HepG2 (cell line): ENCODE measurements at regions not wholly inside any gene's neighbourhood (a gene's known extent, or its start where the extent isn't known, plus 50 kb on each side); places are given as distances from the start of the nearest gene placed in this dataset.

ENCODE experiments used
- ATAC-seq: fragments of 200-7000 bp; cut with Tn5 transposase; 3 replicates; pipeline ENCODE4 v1.9.1; 2020; ENCODE audit warnings: mild to moderate bottlenecking, moderate library complexity
- BruUV-seq: library from RNA; stranded (reverse); fragments of 400-500 nt; replicated peaks from 2 replicates; lab custom pipeline; 2021; lab: Mats Ljungman, UMichigan
- CTCF ChIA-PET: fragments of 300-600 bp; formaldehyde crosslinking; extraction: SDS; loops from one replicate; lab custom pipeline; 2021; ENCODE audit warnings: low total read pairs, inconsistent platforms, low intra/inter-chr PET ratio; lab: Yijun Ruan, JAX
- POLR2A ChIA-PET: fragments of 350-600 bp; sonication (Branson Sonifier 250); formaldehyde crosslinking; loops from one replicate; lab custom pipeline; 2020; ENCODE audit warnings: antibody characterized with exemption, inconsistent platforms; lab: Yijun Ruan, JAX
- DNase-seq: peaks from one replicate; pipeline ENCODE4 v3.0.0-alpha.2; 2015; ENCODE audit warnings: low spot score
- FAIRE-seq: peaks from 3 replicates; lab custom pipeline; 2011; peaks lifted over from hg19 to GRCh38; lab: Jason Lieb, UNC
- H2AFZ ChIP-seq: one replicate; pipeline ENCODE4 v1.6.1; 2011; ENCODE audit warnings: low read length, inconsistent platforms
- H3K27ac ChIP-seq: fragments of 300-600 bp; 3 replicates; pipeline ENCODE4 v1.8.0; 2011; ENCODE audit warnings: mixed run types, mild to moderate bottlenecking, mixed read lengths, low read length, inconsistent platforms; ENCODE audit not compliant: insufficient read depth; ENCODE audit errors: extremely low read length
- H3K27me3 ChIP-seq, 2 experiments: fragments of 200-600 bp in 1 of 2; 2 replicates in 1 of 2; 3 replicates in 1 of 2; pipeline versions ENCODE4 v1.6.0 to v1.8.0; 2011; ENCODE audit warnings: low read length in 2 of 2, mild to moderate bottlenecking in 2 of 2, moderate library complexity in 2 of 2, inconsistent platforms in 1 of 2; ENCODE audit not compliant: insufficient read depth in 2 of 2, control insufficient read depth in 1 of 2
- H3K36me3 ChIP-seq, 2 experiments: fragments of 200-600 bp in 1 of 2; replicated peaks in 1 of 2; 2 replicates in 1 of 2; 3 replicates in 1 of 2; pipeline versions ENCODE4 v1.5.1 to v1.8.0; 2011; ENCODE audit warnings: low read length in 2 of 2, inconsistent platforms in 1 of 2; ENCODE audit not compliant: insufficient read depth in 2 of 2, control insufficient read depth in 1 of 2
- H3K4me1 ChIP-seq: 2 replicates; pipeline ENCODE4 v1.5.1; 2012; ENCODE audit warnings: low read length, inconsistent platforms; ENCODE audit not compliant: insufficient read depth
- H3K4me2 ChIP-seq: 2 replicates; pipeline ENCODE4 v1.6.0; 2011; ENCODE audit warnings: low read depth, low read length, inconsistent platforms
- H3K4me3 ChIP-seq, 3 experiments: fragments of 200-600 bp in 1 of 3; sonication (generic), shearing (Covaris generic) in 1 of 3; replicated peaks in 1 of 3; 2 replicates each; pipeline ENCODE4 v1.5.1; 2011 to 2016; ENCODE audit warnings: low read length in 3 of 3, inconsistent platforms in 2 of 3, low read depth in 2 of 3, mild to moderate bottlenecking in 2 of 3, control low read depth in 1 of 3, mixed read lengths in 1 of 3; ENCODE audit not compliant: insufficient read depth in 1 of 3
- H3K79me2 ChIP-seq: one replicate; pipeline ENCODE4 v1.6.1; 2011; ENCODE audit warnings: low read length, inconsistent platforms; ENCODE audit not compliant: insufficient read depth
- H3K9ac ChIP-seq: 2 replicates; pipeline ENCODE4 v1.6.0; 2011; ENCODE audit warnings: mild to moderate bottlenecking, low read depth, low read length, inconsistent platforms; ENCODE audit not compliant: insufficient read depth
- H3K9me3 ChIP-seq: 2 replicates; pipeline ENCODE4 v1.5.1; 2012; ENCODE audit warnings: mild to moderate bottlenecking, low read length
- H4K20me1 ChIP-seq: 2 replicates; pipeline ENCODE4 v1.6.0; 2011; ENCODE audit warnings: inconsistent platforms, mild to moderate bottlenecking, low read length, moderate library complexity; ENCODE audit not compliant: insufficient read depth
- CREM ChIP-seq, 2 experiments: sonication (generic) in 1 of 2; formaldehyde crosslinking in 1 of 2; IDR thresholded peaks; 2 replicates each; pipeline versions ENCODE4 v1.4.0 to v1.6.1; 2016 to 2020; ENCODE audit warnings: antibody characterized with exemption in 1 of 2, mild to moderate bottlenecking in 1 of 2, missing genetic modification reagents in 1 of 2
- DMAP1 ChIP-seq: IDR thresholded peaks from 2 replicates; pipeline ENCODE4 v1.6.1; 2016
- MBNL3 ChIP-seq: fragments of 250-450 bp; sonication (Bioruptor Pico); conservative IDR thresholded peaks from 2 replicates; pipeline ENCODE4 v1.8.0; 2022; ENCODE audit warnings: mild to moderate bottlenecking, inconsistent platforms
- ONECUT2 ChIP-seq: sonication (generic); formaldehyde crosslinking; IDR thresholded peaks from 2 replicates; pipeline ENCODE4 v1.4.0; 2020; ENCODE audit warnings: missing genetic modification reagents
- RXRB ChIP-seq: IDR thresholded peaks from 2 replicates; pipeline ENCODE4 v1.6.1; 2016; ENCODE audit warnings: borderline replicate concordance, missing genetic modification reagents, missing compliant biosample characterization
- ZNF235 ChIP-seq: sonication (generic); formaldehyde crosslinking; IDR thresholded peaks from 2 replicates; pipeline ENCODE4 v1.8.1; 2023; ENCODE audit warnings: mild to moderate bottlenecking, missing genetic modification reagents, borderline replicate concordance
- ZNF558 ChIP-seq: sonication (generic); formaldehyde crosslinking; IDR thresholded peaks from 2 replicates; pipeline ENCODE4 v1.9.0; 2022; ENCODE audit warnings: mild to moderate bottlenecking, missing genetic modification reagents, borderline replicate concordance
- ZNF776 ChIP-seq: sonication (generic); formaldehyde crosslinking; IDR thresholded peaks from 2 replicates; pipeline ENCODE4 v1.4.0; 2020; ENCODE audit warnings: mild to moderate bottlenecking, missing genetic modification reagents
- WGBS: methylation state at CpG from one replicate; pipeline ENCODE4 v1.1.6; 2017; ENCODE audit warnings: low lambda C conversion rate; 5-methylcytosine and 5-hydroxymethylcytosine counted together
- in situ Hi-C: cut with HindIII; loops from 2 replicates; pipeline ENCODE4 v1.10.0; 2017; ENCODE audit warnings: low pct_unique_long_range_greater_than_20kb; ENCODE audit not compliant: extremely low pct_ligation_motif_present
- intact Hi-C: fragments of 100-400 bp; cut with micrococcal nuclease; formaldehyde crosslinking; loops from one replicate; pipeline ENCODE4 v1.10.0; 2022; ENCODE audit not compliant: unreplicated experiment
- TF ChIP-seq, protein P1 (sequence below): sonication (generic); formaldehyde crosslinking; IDR thresholded peaks from 2 replicates; pipeline ENCODE4 v1.9.0; 2021; ENCODE audit warnings: mild to moderate bottlenecking, missing genetic modification reagents
- TF ChIP-seq, protein P2 (sequence below): sonication (generic); formaldehyde crosslinking; IDR thresholded peaks from 2 replicates; pipeline ENCODE4 v1.9.0; 2022; ENCODE audit warnings: missing genetic modification reagents, mild to moderate bottlenecking, borderline replicate concordance

DNA sequence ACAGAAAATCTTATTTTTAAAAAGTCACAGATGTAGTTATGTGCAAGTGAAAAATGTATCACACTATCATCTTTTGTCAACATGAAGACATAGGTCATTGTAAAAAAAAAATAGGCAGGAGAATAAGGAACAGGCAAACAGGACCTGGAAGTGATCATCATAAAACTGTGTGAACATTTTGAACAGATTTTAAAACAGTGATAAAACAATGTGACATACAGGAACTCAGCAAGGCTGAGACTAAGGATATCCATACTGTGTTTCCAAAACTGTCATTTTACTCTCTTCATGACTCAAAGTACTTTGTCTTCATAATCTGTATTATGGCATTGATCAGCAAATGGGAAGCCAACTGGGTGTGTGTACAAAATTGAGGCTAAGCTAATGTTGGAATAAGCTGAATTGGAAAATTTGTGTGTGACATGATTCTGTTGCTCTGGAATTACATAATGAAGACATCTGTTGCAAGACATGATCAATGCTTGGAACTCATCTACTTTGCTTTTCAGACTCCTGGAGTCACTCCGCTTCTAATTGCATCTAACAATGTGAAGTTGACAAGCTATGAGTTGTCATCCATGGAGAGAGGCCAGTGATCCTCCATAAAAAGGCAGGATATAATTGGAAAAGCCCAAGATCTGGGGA, 978.7 kb upstream of the NUDT12 start:
- no peak for ATAC-seq
- H3K79me2 ChIP-seq, result no peaks in the 10 kb centered on the region
- TF ChIP-seq RXRB (CRISPR knock-in tag) (no peak), CREM (IDR thresholded peaks at IDR 0.05) (no peak), CREM (CRISPR knock-in tag; IDR thresholded peaks at IDR 0.05) (no peak), ONECUT2 (no peak), ZNF776 (CRISPR knock-in tag) (no peak), ZNF558 (CRISPR knock-in tag) (no peak), ZNF235 (CRISPR knock-in tag) (no peak)
- TF ChIP-seq, all 625 proteins: peak for 0
- no peak for FAIRE-seq
- H3K9ac ChIP-seq, result no peak overlapping the region
- no peak overlapping the region for H3K4me3 ChIP-seq
- intact Hi-C loops, result no loop called here
- in situ Hi-C loops, result no loop called here
- H2AFZ ChIP-seq, result no peak overlapping the region
- H4K20me1 ChIP-seq, result no peaks in the 10 kb centered on the region
- ChIA-PET CTCF (no interaction called here), POLR2A (no interaction called here)
- H3K4me1 ChIP-seq, result no peaks in the 10 kb centered on the region
- H3K27me3 ChIP-seq, result no peaks in the 10 kb centered on the region
- no peak overlapping the region for H3K27ac ChIP-seq
- no peaks in the 10 kb centered on the region for H3K9me3 ChIP-seq
- DNase-seq, result no peak
- BruUV-seq, result no TSS peak
- 65% methylated on average over 1 of the region's 1 CpG for WGBS
- H3K36me3 ChIP-seq, result no peaks in the 10 kb centered on the region
- no peak overlapping the region for H3K4me2 ChIP-seq

DNA sequence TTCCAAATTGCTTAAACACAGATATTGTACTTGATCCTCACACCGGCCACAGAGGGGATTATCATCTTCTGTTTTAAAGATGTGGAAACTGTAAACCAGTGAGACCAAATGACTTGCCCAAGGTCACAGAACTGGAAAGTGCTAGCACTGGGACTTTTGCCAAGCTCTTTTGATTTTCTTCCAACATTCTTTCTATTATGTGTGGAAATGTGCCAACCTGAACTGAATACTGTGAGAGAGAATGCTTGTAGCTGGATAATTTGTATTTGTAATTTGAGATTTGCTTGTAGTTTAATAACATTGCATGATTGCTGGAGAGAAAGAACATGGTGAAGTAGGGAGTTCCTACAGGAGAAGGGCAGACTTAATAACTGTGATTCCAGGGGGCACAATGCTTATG, 977.9 kb upstream of the NUDT12 start:
- H3K27ac ChIP-seq, result no peak overlapping the region
- H3K4me2 ChIP-seq, result no peak overlapping the region
- no peaks in the 10 kb centered on the region for H3K4me1 ChIP-seq
- DNase-seq, result no peak
- H2AFZ ChIP-seq, result no peak overlapping the region
- no peaks in the 10 kb centered on the region for H3K27me3 ChIP-seq
- intact Hi-C loops, result no loop called here
- H4K20me1 ChIP-seq, result no peaks in the 10 kb centered on the region
- H3K9me3 ChIP-seq, result no peaks in the 10 kb centered on the region
- 6% methylated on average over 1 of the region's 1 CpG for WGBS
- no peak overlapping the region for H3K9ac ChIP-seq
- ChIA-PET POLR2A (no interaction called here), CTCF (no interaction called here)
- ATAC-seq, result no peak
- H3K79me2 ChIP-seq, result no peaks in the 10 kb centered on the region
- BruUV-seq, result no TSS peak
- no peaks in the 10 kb centered on the region for H3K36me3 ChIP-seq
- in situ Hi-C loops, result no loop called here
- H3K4me3 ChIP-seq, result no peak overlapping the region
- no peak for FAIRE-seq
- TF ChIP-seq DMAP1 (CRISPR knock-in tag) (no peak), MBNL3 (CRISPR knock-in tag) (no peak)
- TF ChIP-seq, protein P1, sequence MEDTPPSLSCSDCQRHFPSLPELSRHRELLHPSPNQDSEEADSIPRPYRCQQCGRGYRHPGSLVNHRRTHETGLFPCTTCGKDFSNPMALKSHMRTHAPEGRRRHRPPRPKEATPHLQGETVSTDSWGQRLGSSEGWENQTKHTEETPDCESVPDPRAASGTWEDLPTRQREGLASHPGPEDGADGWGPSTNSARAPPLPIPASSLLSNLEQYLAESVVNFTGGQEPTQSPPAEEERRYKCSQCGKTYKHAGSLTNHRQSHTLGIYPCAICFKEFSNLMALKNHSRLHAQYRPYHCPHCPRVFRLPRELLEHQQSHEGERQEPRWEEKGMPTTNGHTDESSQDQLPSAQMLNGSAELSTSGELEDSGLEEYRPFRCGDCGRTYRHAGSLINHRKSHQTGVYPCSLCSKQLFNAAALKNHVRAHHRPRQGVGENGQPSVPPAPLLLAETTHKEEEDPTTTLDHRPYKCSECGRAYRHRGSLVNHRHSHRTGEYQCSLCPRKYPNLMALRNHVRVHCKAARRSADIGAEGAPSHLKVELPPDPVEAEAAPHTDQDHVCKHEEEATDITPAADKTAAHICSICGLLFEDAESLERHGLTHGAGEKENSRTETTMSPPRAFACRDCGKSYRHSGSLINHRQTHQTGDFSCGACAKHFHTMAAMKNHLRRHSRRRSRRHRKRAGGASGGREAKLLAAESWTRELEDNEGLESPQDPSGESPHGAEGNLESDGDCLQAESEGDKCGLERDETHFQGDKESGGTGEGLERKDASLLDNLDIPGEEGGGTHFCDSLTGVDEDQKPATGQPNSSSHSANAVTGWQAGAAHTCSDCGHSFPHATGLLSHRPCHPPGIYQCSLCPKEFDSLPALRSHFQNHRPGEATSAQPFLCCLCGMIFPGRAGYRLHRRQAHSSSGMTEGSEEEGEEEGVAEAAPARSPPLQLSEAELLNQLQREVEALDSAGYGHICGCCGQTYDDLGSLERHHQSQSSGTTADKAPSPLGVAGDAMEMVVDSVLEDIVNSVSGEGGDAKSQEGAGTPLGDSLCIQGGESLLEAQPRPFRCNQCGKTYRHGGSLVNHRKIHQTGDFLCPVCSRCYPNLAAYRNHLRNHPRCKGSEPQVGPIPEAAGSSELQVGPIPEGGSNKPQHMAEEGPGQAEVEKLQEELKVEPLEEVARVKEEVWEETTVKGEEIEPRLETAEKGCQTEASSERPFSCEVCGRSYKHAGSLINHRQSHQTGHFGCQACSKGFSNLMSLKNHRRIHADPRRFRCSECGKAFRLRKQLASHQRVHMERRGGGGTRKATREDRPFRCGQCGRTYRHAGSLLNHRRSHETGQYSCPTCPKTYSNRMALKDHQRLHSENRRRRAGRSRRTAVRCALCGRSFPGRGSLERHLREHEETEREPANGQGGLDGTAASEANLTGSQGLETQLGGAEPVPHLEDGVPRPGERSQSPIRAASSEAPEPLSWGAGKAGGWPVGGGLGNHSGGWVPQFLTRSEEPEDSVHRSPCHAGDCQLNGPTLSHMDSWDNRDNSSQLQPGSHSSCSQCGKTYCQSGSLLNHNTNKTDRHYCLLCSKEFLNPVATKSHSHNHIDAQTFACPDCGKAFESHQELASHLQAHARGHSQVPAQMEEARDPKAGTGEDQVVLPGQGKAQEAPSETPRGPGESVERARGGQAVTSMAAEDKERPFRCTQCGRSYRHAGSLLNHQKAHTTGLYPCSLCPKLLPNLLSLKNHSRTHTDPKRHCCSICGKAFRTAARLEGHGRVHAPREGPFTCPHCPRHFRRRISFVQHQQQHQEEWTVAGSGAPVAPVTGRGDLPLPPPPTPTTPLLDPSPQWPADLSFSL (CRISPR knock-in tag), result no peak
- TF ChIP-seq, protein P2, sequence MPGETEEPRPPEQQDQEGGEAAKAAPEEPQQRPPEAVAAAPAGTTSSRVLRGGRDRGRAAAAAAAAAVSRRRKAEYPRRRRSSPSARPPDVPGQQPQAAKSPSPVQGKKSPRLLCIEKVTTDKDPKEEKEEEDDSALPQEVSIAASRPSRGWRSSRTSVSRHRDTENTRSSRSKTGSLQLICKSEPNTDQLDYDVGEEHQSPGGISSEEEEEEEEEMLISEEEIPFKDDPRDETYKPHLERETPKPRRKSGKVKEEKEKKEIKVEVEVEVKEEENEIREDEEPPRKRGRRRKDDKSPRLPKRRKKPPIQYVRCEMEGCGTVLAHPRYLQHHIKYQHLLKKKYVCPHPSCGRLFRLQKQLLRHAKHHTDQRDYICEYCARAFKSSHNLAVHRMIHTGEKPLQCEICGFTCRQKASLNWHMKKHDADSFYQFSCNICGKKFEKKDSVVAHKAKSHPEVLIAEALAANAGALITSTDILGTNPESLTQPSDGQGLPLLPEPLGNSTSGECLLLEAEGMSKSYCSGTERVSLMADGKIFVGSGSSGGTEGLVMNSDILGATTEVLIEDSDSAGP (CRISPR knock-in tag), result no peak
